A549 (cell line): ENCODE measurements at regions not wholly inside any gene's neighbourhood (a gene's known extent, or its start where the extent isn't known, plus 50 kb on each side); places are given as distances from the start of the nearest gene placed in this dataset.
"Not testable (repeated sequence)": the region's sequence is repeated elsewhere in the genome, so short reads cannot be mapped to it uniquely, and the experiment has no call there.

Source experiments
- ATAC-seq, 2 experiments: fragments of 200-7000 bp in 1 of 2; fragments of >200 bp in 1 of 2; cut with Nextera tagmentation in 1 of 2; cut with Tn5 transposase in 1 of 2; 3 replicates each; pipeline versions ENCODE4 v1.8.0 to v1.9.1; 2018 to 2020; ENCODE audit warnings: mild to moderate bottlenecking in 1 of 2, moderate library complexity in 1 of 2
- CTCF ChIA-PET: fragments of 300-600 bp; sonication (Branson Sonifier 250); formaldehyde crosslinking; extraction: SDS; loops from one replicate; lab custom pipeline; 2021; ENCODE audit warnings: antibody characterized with exemption, inconsistent platforms; lab: Yijun Ruan, JAX
- POLR2A ChIA-PET: fragments of 350-600 bp; formaldehyde crosslinking; extraction: SDS; loops from one replicate; lab custom pipeline; 2021; ENCODE audit warnings: antibody characterized with exemption, inconsistent platforms; lab: Yijun Ruan, JAX
- DNase-seq, 2 experiments: peaks; one replicate each; pipeline versions ENCODE4 v3.0.0 to v3.0.0-alpha.2; 2011 to 2016; ENCODE audit warnings: low read depth in 1 of 2, low spot score in 1 of 2
- FAIRE-seq: peaks from 2 replicates; lab custom pipeline; 2011; peaks lifted over from hg19 to GRCh38; lab: Jason Lieb, UNC
- H3K27ac ChIP-seq, 2 experiments: fragments of >200 bp; sonication (Bioruptor Twin); formaldehyde crosslinking; 3 replicates each; pipeline ENCODE4 v1.5.1; 2016 to 2017
- H3K4me1 ChIP-seq: fragments of >200 bp; sonication (Bioruptor Twin); formaldehyde crosslinking; 3 replicates; pipeline ENCODE4 v1.6.1; 2016
- H3K4me2 ChIP-seq: fragments of >200 bp; sonication (Bioruptor Twin); formaldehyde crosslinking; 3 replicates; pipeline ENCODE4 v1.6.1; 2016
- H3K4me3 ChIP-seq: fragments of >200 bp; sonication (Bioruptor Twin); formaldehyde crosslinking; 3 replicates; pipeline ENCODE4 v1.5.1; 2016
- H3K9me3 ChIP-seq: fragments of >200 bp; sonication (Bioruptor Twin); formaldehyde crosslinking; 3 replicates; pipeline ENCODE4 v1.6.1; 2016
- CEBPB ChIP-seq, 2 experiments: fragments of >200 bp in 1 of 2; sonication (Bioruptor Twin) in 1 of 2; formaldehyde crosslinking in 1 of 2; IDR thresholded peaks; 2 replicates each; pipeline ENCODE4 v1.6.1; 2012 to 2016
- CHD4 ChIP-seq: fragments of 200-600 bp; sonication (generic); IDR thresholded peaks from 2 replicates; pipeline ENCODE4 v1.6.1; 2016; ENCODE audit warnings: antibody characterized with exemption, mild to moderate bottlenecking, borderline replicate concordance
- EP300 ChIP-seq, 2 experiments: fragments of >200 bp; sonication (Bioruptor Twin); formaldehyde crosslinking; IDR thresholded peaks; 2 replicates in 1 of 2; 3 replicates in 1 of 2; pipeline ENCODE4 v1.6.1; 2016 to 2017
- FOSB ChIP-seq: fragments of 250-450 bp; sonication (Bioruptor Pico); IDR thresholded peaks from 2 replicates; pipeline ENCODE4 v1.5.0; 2020; ENCODE audit warnings: mild to moderate bottlenecking, moderate library complexity
- HDAC2 ChIP-seq: fragments of 200-600 bp; sonication (generic); IDR thresholded peaks from 2 replicates; pipeline ENCODE4 v1.6.1; 2016
- HEYL ChIP-seq: fragments of 250-450 bp; sonication (Bioruptor Pico); IDR thresholded peaks from 2 replicates; pipeline ENCODE4 v1.8.0; 2021; ENCODE audit warnings: mild to moderate bottlenecking, moderate library complexity
- HOXA7 ChIP-seq: fragments of 250-450 bp; sonication (Bioruptor Pico); IDR thresholded peaks from 2 replicates; pipeline ENCODE4 v1.5.0; 2020; ENCODE audit warnings: mild to moderate bottlenecking, moderate library complexity
- HOXB5 ChIP-seq: fragments of 250-450 bp; sonication (Bioruptor Pico); IDR thresholded peaks from 2 replicates; pipeline ENCODE4 v1.5.0; 2020; ENCODE audit warnings: mild to moderate bottlenecking, moderate library complexity
- KDM1A ChIP-seq: fragments of 200-600 bp; sonication (generic); IDR thresholded peaks from 2 replicates; pipeline ENCODE4 v1.6.1; 2016; ENCODE audit warnings: low read depth, mild to moderate bottlenecking
- MAFK ChIP-seq: fragments of 450-650 bp; IDR thresholded peaks from 2 replicates; pipeline ENCODE4 v1.6.1; 2014; ENCODE audit not compliant: partially characterized antibody
- NFE2L2 ChIP-seq: fragments of 150-350 bp; conservative IDR thresholded peaks from 2 replicates; pipeline ENCODE4 v1.6.1; 2014; ENCODE audit warnings: low read length
- NPAS2 ChIP-seq: fragments of 250-450 bp; sonication (Bioruptor Pico); IDR thresholded peaks from 2 replicates; pipeline ENCODE4 v1.8.0; 2022; ENCODE audit warnings: mild to moderate bottlenecking, moderate library complexity, borderline replicate concordance
- NR3C1 ChIP-seq: fragments of >200 bp; sonication (Bioruptor Twin); formaldehyde crosslinking; IDR thresholded peaks from 3 replicates; pipeline ENCODE4 v1.6.1; 2017
- RAD21 ChIP-seq, 2 experiments: fragments of >200 bp in 1 of 2; sonication (Bioruptor Twin) in 1 of 2; formaldehyde crosslinking in 1 of 2; IDR thresholded peaks in 1 of 2; conservative IDR thresholded peaks in 1 of 2; 2 replicates in 1 of 2; 3 replicates in 1 of 2; pipeline ENCODE4 v1.6.1; 2012 to 2018; ENCODE audit warnings: inconsistent platforms in 1 of 2
- RARB ChIP-seq: fragments of 250-450 bp; sonication (Bioruptor Pico); IDR thresholded peaks from 2 replicates; pipeline ENCODE4 v1.8.0; 2021; ENCODE audit warnings: mild to moderate bottlenecking, moderate library complexity
- RFX5 ChIP-seq: fragments of 450-650 bp; IDR thresholded peaks from 2 replicates; pipeline ENCODE4 v1.7.1; 2014; ENCODE audit warnings: antibody characterized with exemption, mild to moderate bottlenecking, moderate library complexity
- SMC3 ChIP-seq: fragments of >200 bp; sonication (Bioruptor Twin); formaldehyde crosslinking; IDR thresholded peaks from 3 replicates; pipeline ENCODE4 v1.6.1; 2018; ENCODE audit warnings: inconsistent platforms
- SREBF2 ChIP-seq: fragments of 450-650 bp; IDR thresholded peaks from 2 replicates; pipeline ENCODE4 v1.6.1; 2014; ENCODE audit warnings: mild to moderate bottlenecking, moderate library complexity
- WGBS: methylation state at CpG from one replicate; pipeline ENCODE4 v1.1.6; 2017; ENCODE audit errors: missing lambda C conversion rate; 5-methylcytosine and 5-hydroxymethylcytosine counted together
- TF ChIP-seq, protein P1 (sequence below): fragments of >200 bp; sonication (Bioruptor Twin); formaldehyde crosslinking; IDR thresholded peaks from 3 replicates; pipeline ENCODE4 v1.5.1; 2016
- TF ChIP-seq, protein P2 (sequence below): fragments of 250-450 bp; sonication (Bioruptor Pico); IDR thresholded peaks from 2 replicates; pipeline ENCODE4 v1.5.0; 2020; ENCODE audit warnings: low read depth, mild to moderate bottlenecking, moderate library complexity
- TF ChIP-seq, protein P3 (sequence below): IDR thresholded peaks from 2 replicates; pipeline ENCODE4 v1.6.1; 2012
- TF ChIP-seq, protein P4 (sequence below): fragments of 200-600 bp; sonication (generic); IDR thresholded peaks from 2 replicates; pipeline ENCODE4 v1.6.1; 2016; ENCODE audit warnings: antibody characterized with exemption, mild to moderate bottlenecking, moderate library complexity

DNA sequence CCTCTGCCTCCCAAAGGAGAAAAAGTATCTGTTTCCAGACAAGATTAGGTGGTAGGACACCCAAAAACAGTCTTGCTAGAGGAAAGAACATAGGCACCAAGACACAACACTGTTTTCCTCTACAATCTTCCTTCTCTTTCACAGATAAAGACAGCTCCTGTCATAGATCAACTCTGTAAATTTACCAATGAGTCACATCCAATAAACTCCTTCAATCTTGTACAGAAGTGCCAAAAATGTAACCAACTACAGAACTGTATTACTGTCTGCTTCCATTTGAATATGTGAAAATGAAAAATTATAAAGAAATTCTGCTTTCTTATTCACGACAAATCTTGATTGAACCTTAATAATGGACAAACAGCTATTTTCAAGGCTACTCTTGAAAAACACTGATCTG is 286.9 kb downstream of the PLK2 start:
- Histone ChIP-seq H3K4me1 (no peaks in the 10 kb centered on the region), H3K27ac (no peak overlapping the region), H3K9me3 (no peaks in the 10 kb centered on the region), H3K4me3 (no peak overlapping the region), H3K4me2 (no peak overlapping the region)
- DNase-seq = no peak
- 93% methylated on average over 1 of the region's 1 CpG for WGBS
- ChIA-PET CTCF (interaction anchor here (0.7 to 1.1 kb wide), 2 partner anchors 14 to 421 kb away, joined by 3 to 4 read pairs; no protein-coding TSS in a partner anchor), POLR2A (no interaction called here)
- TF ChIP-seq KDM1A (no peak), NR3C1 (no peak), SMC3 (no peak), CHD4 (no peak), RFX5 (no peak), NPAS2 (CRISPR knock-in tag) (no peak), RAD21 (conservative IDR thresholded peaks at IDR 0.05 in 1 of 2, IDR thresholded peaks at IDR 0.05 in 1 of 2) (no peak), RARB (CRISPR knock-in tag) (no peak), HOXA7 (no peak), MAFK (no peak), CEBPB (IDR thresholded peaks at IDR 0.05) (no peak), HOXB5 (CRISPR knock-in tag) (no peak), SREBF2 (no peak), FOSB (CRISPR knock-in tag) (no peak), HEYL (CRISPR knock-in tag) (no peak), NFE2L2 (no peak), EP300 (IDR thresholded peaks at IDR 0.05) (no peak)
- TF ChIP-seq, protein P1, sequence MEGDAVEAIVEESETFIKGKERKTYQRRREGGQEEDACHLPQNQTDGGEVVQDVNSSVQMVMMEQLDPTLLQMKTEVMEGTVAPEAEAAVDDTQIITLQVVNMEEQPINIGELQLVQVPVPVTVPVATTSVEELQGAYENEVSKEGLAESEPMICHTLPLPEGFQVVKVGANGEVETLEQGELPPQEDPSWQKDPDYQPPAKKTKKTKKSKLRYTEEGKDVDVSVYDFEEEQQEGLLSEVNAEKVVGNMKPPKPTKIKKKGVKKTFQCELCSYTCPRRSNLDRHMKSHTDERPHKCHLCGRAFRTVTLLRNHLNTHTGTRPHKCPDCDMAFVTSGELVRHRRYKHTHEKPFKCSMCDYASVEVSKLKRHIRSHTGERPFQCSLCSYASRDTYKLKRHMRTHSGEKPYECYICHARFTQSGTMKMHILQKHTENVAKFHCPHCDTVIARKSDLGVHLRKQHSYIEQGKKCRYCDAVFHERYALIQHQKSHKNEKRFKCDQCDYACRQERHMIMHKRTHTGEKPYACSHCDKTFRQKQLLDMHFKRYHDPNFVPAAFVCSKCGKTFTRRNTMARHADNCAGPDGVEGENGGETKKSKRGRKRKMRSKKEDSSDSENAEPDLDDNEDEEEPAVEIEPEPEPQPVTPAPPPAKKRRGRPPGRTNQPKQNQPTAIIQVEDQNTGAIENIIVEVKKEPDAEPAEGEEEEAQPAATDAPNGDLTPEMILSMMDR = no peak
- TF ChIP-seq, protein P2, sequence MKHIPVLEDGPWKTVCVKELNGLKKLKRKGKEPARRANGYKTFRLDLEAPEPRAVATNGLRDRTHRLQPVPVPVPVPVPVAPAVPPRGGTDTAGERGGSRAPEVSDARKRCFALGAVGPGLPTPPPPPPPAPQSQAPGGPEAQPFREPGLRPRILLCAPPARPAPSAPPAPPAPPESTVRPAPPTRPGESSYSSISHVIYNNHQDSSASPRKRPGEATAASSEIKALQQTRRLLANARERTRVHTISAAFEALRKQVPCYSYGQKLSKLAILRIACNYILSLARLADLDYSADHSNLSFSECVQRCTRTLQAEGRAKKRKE (CRISPR knock-in tag) = no peak
- no peak for ATAC-seq
- no peak for FAIRE-seq

DNA sequence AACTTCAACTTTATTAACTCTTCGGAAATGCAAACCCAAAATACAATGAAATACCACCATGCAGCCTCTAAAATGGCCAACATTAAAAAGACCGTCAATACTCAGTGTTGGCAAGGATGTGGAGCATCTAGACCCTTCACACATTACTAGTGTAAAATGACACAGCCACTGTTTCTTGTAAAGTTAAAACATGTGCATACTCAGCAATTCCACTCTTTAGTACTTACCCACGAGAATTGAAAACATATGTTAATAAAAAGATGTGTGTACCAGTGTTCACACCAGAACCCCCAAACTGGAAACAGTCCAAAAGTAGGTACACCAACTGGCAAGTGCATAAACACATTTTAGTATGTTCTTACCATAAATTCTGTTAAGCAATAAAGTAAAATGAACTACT is 294.7 kb downstream of the PLK2 start:
- FAIRE-seq (peak; percentile 39), ATAC-seq (no peak), DNase-seq (no peak)
- WGBS = 65% methylated on average over 3 of the region's 3 CpGs
- ChIA-PET POLR2A (no interaction called here), CTCF (interaction anchor here (1.2 kb wide), 1 partner anchor 9 kb away, joined by 3 read pairs; no protein-coding TSS in a partner anchor)
- H3K4me3 ChIP-seq = no peak overlapping the region
- H3K9me3 ChIP-seq = peaks cover 8% of the 10 kb centered on the region; the same call in 2 of the 3 replicates
- H3K27ac ChIP-seq = no peak overlapping the region
- TF ChIP-seq HDAC2 (no peak), MAFK (peak; percentile 76), KDM1A (no peak)
- TF ChIP-seq, protein P3, sequence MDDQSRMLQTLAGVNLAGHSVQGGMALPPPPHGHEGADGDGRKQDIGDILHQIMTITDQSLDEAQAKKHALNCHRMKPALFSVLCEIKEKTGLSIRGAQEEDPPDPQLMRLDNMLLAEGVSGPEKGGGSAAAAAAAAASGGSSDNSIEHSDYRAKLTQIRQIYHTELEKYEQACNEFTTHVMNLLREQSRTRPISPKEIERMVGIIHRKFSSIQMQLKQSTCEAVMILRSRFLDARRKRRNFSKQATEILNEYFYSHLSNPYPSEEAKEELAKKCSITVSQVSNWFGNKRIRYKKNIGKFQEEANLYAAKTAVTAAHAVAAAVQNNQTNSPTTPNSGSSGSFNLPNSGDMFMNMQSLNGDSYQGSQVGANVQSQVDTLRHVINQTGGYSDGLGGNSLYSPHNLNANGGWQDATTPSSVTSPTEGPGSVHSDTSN = no peak
- TF ChIP-seq, protein P4, sequence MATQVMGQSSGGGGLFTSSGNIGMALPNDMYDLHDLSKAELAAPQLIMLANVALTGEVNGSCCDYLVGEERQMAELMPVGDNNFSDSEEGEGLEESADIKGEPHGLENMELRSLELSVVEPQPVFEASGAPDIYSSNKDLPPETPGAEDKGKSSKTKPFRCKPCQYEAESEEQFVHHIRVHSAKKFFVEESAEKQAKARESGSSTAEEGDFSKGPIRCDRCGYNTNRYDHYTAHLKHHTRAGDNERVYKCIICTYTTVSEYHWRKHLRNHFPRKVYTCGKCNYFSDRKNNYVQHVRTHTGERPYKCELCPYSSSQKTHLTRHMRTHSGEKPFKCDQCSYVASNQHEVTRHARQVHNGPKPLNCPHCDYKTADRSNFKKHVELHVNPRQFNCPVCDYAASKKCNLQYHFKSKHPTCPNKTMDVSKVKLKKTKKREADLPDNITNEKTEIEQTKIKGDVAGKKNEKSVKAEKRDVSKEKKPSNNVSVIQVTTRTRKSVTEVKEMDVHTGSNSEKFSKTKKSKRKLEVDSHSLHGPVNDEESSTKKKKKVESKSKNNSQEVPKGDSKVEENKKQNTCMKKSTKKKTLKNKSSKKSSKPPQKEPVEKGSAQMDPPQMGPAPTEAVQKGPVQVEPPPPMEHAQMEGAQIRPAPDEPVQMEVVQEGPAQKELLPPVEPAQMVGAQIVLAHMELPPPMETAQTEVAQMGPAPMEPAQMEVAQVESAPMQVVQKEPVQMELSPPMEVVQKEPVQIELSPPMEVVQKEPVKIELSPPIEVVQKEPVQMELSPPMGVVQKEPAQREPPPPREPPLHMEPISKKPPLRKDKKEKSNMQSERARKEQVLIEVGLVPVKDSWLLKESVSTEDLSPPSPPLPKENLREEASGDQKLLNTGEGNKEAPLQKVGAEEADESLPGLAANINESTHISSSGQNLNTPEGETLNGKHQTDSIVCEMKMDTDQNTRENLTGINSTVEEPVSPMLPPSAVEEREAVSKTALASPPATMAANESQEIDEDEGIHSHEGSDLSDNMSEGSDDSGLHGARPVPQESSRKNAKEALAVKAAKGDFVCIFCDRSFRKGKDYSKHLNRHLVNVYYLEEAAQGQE = no peak
- H3K4me1 ChIP-seq = no peaks in the 10 kb centered on the region
- H3K4me2 ChIP-seq = no peak overlapping the region

DNA sequence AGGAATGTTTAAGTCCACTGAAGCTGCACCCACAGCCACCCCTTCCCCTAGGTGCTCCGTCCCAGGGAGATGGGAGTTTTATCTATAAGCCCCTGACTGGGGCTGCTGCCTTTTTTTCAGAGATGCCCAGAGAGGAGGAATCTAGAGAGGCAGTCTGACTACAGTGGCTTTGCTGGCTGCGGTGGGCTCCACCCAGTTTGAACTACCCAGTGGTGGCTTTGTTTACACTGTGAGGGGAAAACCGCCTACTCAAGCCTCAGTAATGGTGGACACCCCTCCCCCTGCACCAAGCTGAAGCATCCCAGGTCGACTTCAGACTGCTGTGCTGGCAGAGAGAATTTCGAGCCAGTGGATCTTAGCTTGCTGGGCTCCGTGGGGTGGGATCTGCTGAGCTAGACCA is 298.0 kb downstream of the PLK2 start:
- CTCF ChIA-PET = interaction anchor here (0.6 to 2.3 kb wide), 4 partner anchors 12 to 864 kb away, joined by 3 to 4 read pairs (median 3); no protein-coding TSS in a partner anchor

More for the DNA sequence above, 298.0 kb downstream of the PLK2 start:
- H3K4me2 ChIP-seq, H3K4me3 ChIP-seq, DNase-seq, FAIRE-seq, POLR2A ChIA-PET, ATAC-seq, H3K27ac ChIP-seq, H3K4me1 ChIP-seq: not testable (repeated sequence)
- WGBS = 55% methylated on average over 5 of the region's 6 CpGs
- peaks cover 10% of the 10 kb centered on the region; the same call in 2 of the 3 replicates for H3K9me3 ChIP-seq
